Nephron progenitor cell (in vitro differentiated cells): ENCODE measurements at regions not wholly inside any gene's neighbourhood (a gene's known extent, or its start where the extent isn't known, plus 50 kb on each side); places are given as distances from the start of the nearest gene placed in this dataset.

Experiments
- DNase-seq: peaks from one replicate; pipeline ENCODE4 v3.0.0; 2021
- H3K27ac Mint-ChIP-seq: 2 replicates; pipeline ENCODE4 v1.8.0; 2021; ENCODE audit warnings: mild to moderate bottlenecking, moderate library complexity, mixed read lengths
- H3K27me3 Mint-ChIP-seq: 2 replicates; pipeline ENCODE4 v1.8.0; 2021; ENCODE audit warnings: mild to moderate bottlenecking, low read depth, mixed read lengths; ENCODE audit not compliant: poor library complexity
- H3K36me3 Mint-ChIP-seq: 2 replicates; pipeline ENCODE4 v1.8.0; 2021; ENCODE audit warnings: low read depth, mixed read lengths
- H3K4me1 Mint-ChIP-seq: 2 replicates; pipeline ENCODE4 v1.8.0; 2021; ENCODE audit warnings: mixed read lengths
- H3K4me3 Mint-ChIP-seq: 2 replicates; pipeline ENCODE4 v1.8.0; 2021; ENCODE audit warnings: mild to moderate bottlenecking, moderate library complexity, mixed read lengths
- H3K9me3 Mint-ChIP-seq: 2 replicates; pipeline ENCODE4 v1.8.0; 2021; ENCODE audit warnings: mild to moderate bottlenecking, moderate library complexity, mixed read lengths
- TF ChIP-seq, protein P1 (sequence below): fragments of 200-600 bp; sonication (generic); IDR thresholded peaks from 2 replicates; pipeline ENCODE4 v1.5.0; 2021; ENCODE audit warnings: antibody characterized with exemption

DNA sequence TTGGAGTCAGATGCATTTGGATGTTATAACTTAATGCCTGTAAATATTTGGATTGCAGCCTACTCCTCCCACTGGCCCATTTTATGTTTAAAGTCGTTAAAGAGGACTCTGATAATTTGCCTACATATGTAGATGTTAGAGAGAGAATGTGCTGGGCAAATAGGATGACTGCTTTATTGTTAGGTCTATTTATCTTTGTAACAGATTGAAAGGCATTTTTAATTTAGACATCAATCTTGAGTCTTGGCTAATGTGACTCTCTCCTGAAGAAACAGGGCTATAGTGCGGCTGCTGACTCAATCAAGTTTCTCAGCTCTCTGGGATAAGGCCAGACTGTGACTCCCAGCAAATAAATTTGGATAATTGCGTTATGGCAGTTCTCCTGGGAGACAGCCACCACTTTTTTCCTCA lies 1101.4 kb downstream of the CBLN2 start:
- peaks cover 22% of the 10 kb centered on the region for H3K4me1 Mint-ChIP-seq
- H3K4me3 Mint-ChIP-seq = no peak overlapping the region

GRCh38 chr18:71441156-71441555 lies 1103.0 kb downstream of the CBLN2 start:
- no peak overlapping the region for H3K4me3 Mint-ChIP-seq
- TF ChIP-seq, protein P1, sequence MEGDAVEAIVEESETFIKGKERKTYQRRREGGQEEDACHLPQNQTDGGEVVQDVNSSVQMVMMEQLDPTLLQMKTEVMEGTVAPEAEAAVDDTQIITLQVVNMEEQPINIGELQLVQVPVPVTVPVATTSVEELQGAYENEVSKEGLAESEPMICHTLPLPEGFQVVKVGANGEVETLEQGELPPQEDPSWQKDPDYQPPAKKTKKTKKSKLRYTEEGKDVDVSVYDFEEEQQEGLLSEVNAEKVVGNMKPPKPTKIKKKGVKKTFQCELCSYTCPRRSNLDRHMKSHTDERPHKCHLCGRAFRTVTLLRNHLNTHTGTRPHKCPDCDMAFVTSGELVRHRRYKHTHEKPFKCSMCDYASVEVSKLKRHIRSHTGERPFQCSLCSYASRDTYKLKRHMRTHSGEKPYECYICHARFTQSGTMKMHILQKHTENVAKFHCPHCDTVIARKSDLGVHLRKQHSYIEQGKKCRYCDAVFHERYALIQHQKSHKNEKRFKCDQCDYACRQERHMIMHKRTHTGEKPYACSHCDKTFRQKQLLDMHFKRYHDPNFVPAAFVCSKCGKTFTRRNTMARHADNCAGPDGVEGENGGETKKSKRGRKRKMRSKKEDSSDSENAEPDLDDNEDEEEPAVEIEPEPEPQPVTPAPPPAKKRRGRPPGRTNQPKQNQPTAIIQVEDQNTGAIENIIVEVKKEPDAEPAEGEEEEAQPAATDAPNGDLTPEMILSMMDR = no peak
- H3K36me3 Mint-ChIP-seq = peaks cover 10% of the 10 kb centered on the region
- H3K27ac Mint-ChIP-seq = no peak overlapping the region
- H3K27me3 Mint-ChIP-seq = no peaks in the 10 kb centered on the region
- peaks cover 14% of the 10 kb centered on the region for H3K9me3 Mint-ChIP-seq
- no peak for DNase-seq
- peaks cover 22% of the 10 kb centered on the region for H3K4me1 Mint-ChIP-seq

More for the DNA sequence above, 1101.4 kb downstream of the CBLN2 start:
- Mint-ChIP-seq H3K9me3 (peaks cover 22% of the 10 kb centered on the region), H3K27me3 (no peaks in the 10 kb centered on the region), H3K36me3 (peaks cover 10% of the 10 kb centered on the region), H3K27ac (peak overlapping the region; percentile 44)
- TF ChIP-seq, protein P1 = no peak
- no peak for DNase-seq

- Mint-ChIP-seq H3K4me1 (peaks cover 8% of the 10 kb centered on the region), H3K9me3 (no peaks in the 10 kb centered on the region), H3K4me3 (no peak overlapping the region), H3K36me3 (no peaks in the 10 kb centered on the region), H3K27ac (no peak overlapping the region), H3K27me3 (no peaks in the 10 kb centered on the region)
- TF ChIP-seq, protein P1 = no peak
- DNase-seq = no peak
Measured at GRCh38 chr18:71437511-71437910, 1106.6 kb downstream of the CBLN2 start.

- Mint-ChIP-seq H3K27me3 (no peaks in the 10 kb centered on the region), H3K36me3 (no peaks in the 10 kb centered on the region), H3K4me3 (no peak overlapping the region), H3K4me1 (no peaks in the 10 kb centered on the region), H3K9me3 (no peaks in the 10 kb centered on the region), H3K27ac (no peak overlapping the region)
- no peak for DNase-seq
- TF ChIP-seq, protein P1 = no peak
Measured at GRCh38 chr18:71433373-71433772, 1110.8 kb downstream of the CBLN2 start.

DNA sequence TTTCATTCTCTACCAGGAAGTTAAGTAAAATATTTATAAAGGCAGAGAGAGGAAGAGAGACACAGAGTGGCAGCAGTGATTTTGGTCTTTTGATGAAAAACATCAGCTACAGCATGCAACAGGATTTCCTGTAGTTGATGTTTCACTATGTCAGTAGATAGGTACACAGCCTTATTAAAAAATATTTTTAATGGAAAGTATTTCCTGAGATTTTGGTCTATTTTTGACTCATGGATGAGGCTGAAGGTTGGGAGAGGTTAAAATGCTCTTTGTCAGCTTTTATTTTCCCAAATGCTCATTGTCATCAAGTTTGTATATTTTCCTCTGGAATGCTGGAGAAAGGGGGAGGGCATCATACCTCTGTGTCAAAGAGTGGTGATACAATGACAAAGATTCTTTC lies 1112.5 kb downstream of the CBLN2 start:
- no peak overlapping the region for H3K4me3 Mint-ChIP-seq
- TF ChIP-seq, protein P1 = no peak
- no peaks in the 10 kb centered on the region for H3K36me3 Mint-ChIP-seq
- no peak overlapping the region for H3K27ac Mint-ChIP-seq
- no peaks in the 10 kb centered on the region for H3K4me1 Mint-ChIP-seq
- DNase-seq = no peak
- no peaks in the 10 kb centered on the region for H3K9me3 Mint-ChIP-seq
- H3K27me3 Mint-ChIP-seq = no peaks in the 10 kb centered on the region

- H3K9me3 Mint-ChIP-seq = no peaks in the 10 kb centered on the region
- no peaks in the 10 kb centered on the region for H3K27me3 Mint-ChIP-seq
- no peaks in the 10 kb centered on the region for H3K4me1 Mint-ChIP-seq
- no peak overlapping the region for H3K4me3 Mint-ChIP-seq
- DNase-seq = no peak
- H3K27ac Mint-ChIP-seq = no peak overlapping the region
- TF ChIP-seq, protein P1 = no peak
- no peaks in the 10 kb centered on the region for H3K36me3 Mint-ChIP-seq
Measured at GRCh38 chr18:71431171-71431570, 1113.0 kb downstream of the CBLN2 start.
